PC-9 (cell line): ENCODE measurements at regions not wholly inside any gene's neighbourhood (a gene's known extent, or its start where the extent isn't known, plus 50 kb on each side); places are given as distances from the start of the nearest gene placed in this dataset.

Experiments used
- BruUV-seq: library from RNA; stranded (reverse); fragments of 400-500 nt; replicated peaks from 2 replicates; lab custom pipeline; 2021; lab: Mats Ljungman, UMichigan
- CTCF ChIA-PET: fragments of 300-600 bp; sonication (Branson Sonifier 250); formaldehyde crosslinking; loops from one replicate; lab custom pipeline; 2022; ENCODE audit warnings: antibody characterized with exemption; lab: Charles Lee
- POLR2A ChIA-PET: fragments of 300-600 bp; sonication (Branson Sonifier 250); formaldehyde crosslinking; loops from one replicate; lab custom pipeline; 2022; ENCODE audit warnings: antibody characterized with exemption; ENCODE audit not compliant: unreplicated experiment; lab: Charles Lee
- DNase-seq, 2 experiments: peaks; one replicate each; pipeline versions ENCODE4 v3.0.0 to v3.0.0-alpha.2; 2015 to 2022; ENCODE audit warnings: mixed read lengths in 1 of 2
- H2AFZ ChIP-seq: fragments of 200-600 bp; sonication (generic); 2 replicates; pipeline ENCODE4 v1.8.1; 2017; ENCODE audit warnings: antibody characterized with exemption
- H3F3A ChIP-seq: fragments of 200-600 bp; sonication (generic); 2 replicates; pipeline ENCODE4 v1.8.1; 2017; ENCODE audit warnings: antibody characterized with exemption, mild to moderate bottlenecking, low read depth; ENCODE audit not compliant: insufficient read depth
- H3K27ac ChIP-seq: fragments of 200-600 bp; sonication (generic); 2 replicates; pipeline ENCODE4 v1.6.1; 2016; ENCODE audit warnings: mixed run types
- H3K27me3 ChIP-seq: fragments of 200-600 bp; sonication (generic); 2 replicates; pipeline ENCODE4 v1.6.1; 2016; ENCODE audit warnings: low read depth, mixed run types; ENCODE audit not compliant: insufficient read depth
- H3K36me3 ChIP-seq: fragments of 200-600 bp; sonication (generic); 2 replicates; pipeline ENCODE4 v1.6.1; 2016; ENCODE audit warnings: low read depth, mixed run types
- H3K4me1 ChIP-seq: fragments of 200-600 bp; sonication (generic); replicated peaks from 2 replicates; pipeline ENCODE4 v1.6.1; 2016; ENCODE audit warnings: mixed run types; ENCODE audit not compliant: insufficient read depth
- H3K4me2 ChIP-seq: fragments of 200-600 bp; sonication (generic); 2 replicates; pipeline ENCODE4 v1.6.1; 2017; ENCODE audit warnings: mixed run types
- H3K4me3 ChIP-seq: fragments of 200-600 bp; sonication (generic); 2 replicates; pipeline ENCODE4 v1.6.1; 2016; ENCODE audit warnings: mixed run types
- H3K79me2 ChIP-seq: fragments of 200-600 bp; sonication (generic); 2 replicates; pipeline ENCODE4 v1.6.1; 2017; ENCODE audit warnings: low read depth, mixed run types
- H3K9me2 ChIP-seq: fragments of 200-600 bp; sonication (generic); 2 replicates; pipeline ENCODE4 v1.8.1; 2017; ENCODE audit warnings: mild to moderate bottlenecking; ENCODE audit not compliant: insufficient read depth
- H3K9me3 ChIP-seq: fragments of 200-600 bp; sonication (generic); 2 replicates; pipeline ENCODE4 v1.8.1; 2016; ENCODE audit warnings: low read depth; ENCODE audit not compliant: insufficient read depth
- H4K20me1 ChIP-seq: fragments of 200-600 bp; sonication (generic); 2 replicates; pipeline ENCODE4 v1.8.1; 2017; ENCODE audit not compliant: insufficient read depth
- CTCF ChIP-seq: fragments of 200-600 bp; sonication (generic); conservative IDR thresholded peaks from 2 replicates; pipeline ENCODE4 v1.6.1; 2017; ENCODE audit warnings: mixed run types, antibody characterized with exemption, mild to moderate bottlenecking, moderate library complexity
- EZH2 ChIP-seq: fragments of 200-600 bp; sonication (generic); IDR thresholded peaks from 2 replicates; pipeline ENCODE4 v1.8.0; 2017; ENCODE audit warnings: antibody characterized with exemption, low read depth
- intact Hi-C: fragments of 100-400 bp; cut with micrococcal nuclease; formaldehyde crosslinking; loops from one replicate; pipeline ENCODE4 v1.10.0; 2022; ENCODE audit not compliant: unreplicated experiment

- Histone ChIP-seq H4K20me1 (no peaks in the 10 kb centered on the region), H3K36me3 (no peaks in the 10 kb centered on the region), H3K79me2 (no peaks in the 10 kb centered on the region), H3K9me3 (no peaks in the 10 kb centered on the region), H2AFZ (no peak overlapping the region), H3K4me1 (no peaks in the 10 kb centered on the region), H3K27me3 (peaks cover 68% of the 10 kb centered on the region), H3F3A (no peaks in the 10 kb centered on the region), H3K9me2 (no peaks in the 10 kb centered on the region), H3K4me2 (no peak overlapping the region), H3K4me3 (no peak overlapping the region), H3K27ac (no peak overlapping the region)
- TF ChIP-seq EZH2 (no peak), CTCF (no peak)
- intact Hi-C loops, result no loop called here
- no TSS peak for BruUV-seq
- ChIA-PET POLR2A (no interaction called here), CTCF (no interaction called here)
- DNase-seq, result no peak
Measured at GRCh38 chr10:100685331-100685730, 60.1 kb upstream of the PAX2 start.

GRCh38 chr10:100687143-100688003 lies 58.0 kb upstream of the PAX2 start:
- no peak for TF ChIP-seq CTCF
- Histone ChIP-seq H2AFZ (no peak overlapping the region), H3K79me2 (no peaks in the 10 kb centered on the region), H3K27me3 (peaks cover 59% of the 10 kb centered on the region), H3K4me1 (no peaks in the 10 kb centered on the region), H3K4me2 (no peak overlapping the region), H3K9me3 (no peaks in the 10 kb centered on the region), H3F3A (no peaks in the 10 kb centered on the region), H4K20me1 (no peaks in the 10 kb centered on the region), H3K4me3 (no peak overlapping the region), H3K9me2 (no peaks in the 10 kb centered on the region), H3K27ac (no peak overlapping the region), H3K36me3 (no peaks in the 10 kb centered on the region)
- no TSS peak for BruUV-seq
- CTCF ChIA-PET, result no interaction called here
- POLR2A ChIA-PET, result no interaction called here
- intact Hi-C loops, result no loop called here
- no peak for DNase-seq

- Histone ChIP-seq H3K27ac (no peak overlapping the region), H3K79me2 (no peaks in the 10 kb centered on the region), H3K4me2 (no peak overlapping the region), H3K9me2 (no peaks in the 10 kb centered on the region), H4K20me1 (no peaks in the 10 kb centered on the region), H3K27me3 (peaks cover 57% of the 10 kb centered on the region), H3K36me3 (no peaks in the 10 kb centered on the region), H3K4me3 (no peak overlapping the region), H2AFZ (no peak overlapping the region), H3F3A (no peaks in the 10 kb centered on the region), H3K9me3 (no peaks in the 10 kb centered on the region), H3K4me1 (no peaks in the 10 kb centered on the region)
- DNase-seq, result no peak
- no peak for TF ChIP-seq EZH2
- TF ChIP-seq CTCF, result no peak
- ChIA-PET POLR2A (no interaction called here), CTCF (no interaction called here)
- intact Hi-C loops, result no loop called here
- BruUV-seq, result no TSS peak
Measured at GRCh38 chr10:100688201-100688600, 57.2 kb upstream of the PAX2 start.
